ENCODE measurements at regions not wholly inside any gene's neighbourhood (a gene's known extent, or its start where the extent isn't known, plus 50 kb on each side); places are given as distances from the start of the nearest gene placed in this dataset.
"Not testable (repeated sequence)": the region's sequence is repeated elsewhere in the genome, so short reads cannot be mapped to it uniquely, and the experiment has no call there.

DNA sequence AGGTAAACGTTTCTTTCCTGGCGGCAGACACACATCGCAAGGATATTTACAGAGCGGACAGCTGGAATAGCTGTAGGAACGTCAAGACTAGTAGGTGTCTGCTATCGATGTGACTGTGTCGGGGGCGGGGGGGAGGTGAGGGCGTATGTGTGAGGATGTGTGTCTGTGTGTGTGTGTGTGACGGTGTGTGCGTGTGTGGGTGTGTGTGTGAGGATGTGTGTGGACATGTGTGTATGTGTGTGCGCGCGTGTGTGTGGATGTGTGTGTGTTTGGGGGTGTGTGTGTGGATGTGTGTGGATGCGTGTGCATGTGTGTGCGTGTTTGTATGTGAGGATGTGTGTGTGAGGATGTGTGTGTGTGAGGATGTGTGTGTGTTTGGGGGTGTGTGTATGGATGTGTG, 55.4 kb downstream of the PNMA6F start:
- DNase-seq (ENCODE audit: low read depth), result not testable (repeated sequence)

GRCh38 chrX:153260468-153260867, 61.1 kb downstream of the PNMA6F start:
- not testable (repeated sequence) for DNase-seq (ENCODE audit: low read depth)

DNA sequence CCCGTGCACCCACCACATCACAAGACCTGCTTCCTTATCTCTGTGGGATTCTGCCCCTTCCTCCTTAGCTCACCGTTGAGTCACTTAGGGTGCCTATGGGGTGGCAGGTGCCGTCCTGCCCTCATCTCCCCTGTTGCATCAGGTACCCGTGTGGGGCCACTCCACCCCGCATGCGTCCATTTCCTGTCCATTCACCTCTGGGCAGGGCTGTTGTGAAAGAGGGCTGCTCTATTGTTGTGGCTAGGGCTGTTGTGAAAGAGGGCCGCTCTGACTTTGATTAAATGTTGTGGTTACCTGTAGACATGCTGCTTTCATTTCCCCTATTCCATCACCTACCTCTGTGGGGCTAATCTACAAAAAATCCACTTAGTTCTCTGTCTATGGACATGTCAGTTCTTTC, 68.3 kb downstream of the PNMA6F start:
- not testable (repeated sequence) for DNase-seq (ENCODE audit: low read depth)

GRCh38 chrX:153252378-153253129, 69.0 kb downstream of the PNMA6F start:
- not testable (repeated sequence) for DNase-seq (ENCODE audit: low read depth)

DNA sequence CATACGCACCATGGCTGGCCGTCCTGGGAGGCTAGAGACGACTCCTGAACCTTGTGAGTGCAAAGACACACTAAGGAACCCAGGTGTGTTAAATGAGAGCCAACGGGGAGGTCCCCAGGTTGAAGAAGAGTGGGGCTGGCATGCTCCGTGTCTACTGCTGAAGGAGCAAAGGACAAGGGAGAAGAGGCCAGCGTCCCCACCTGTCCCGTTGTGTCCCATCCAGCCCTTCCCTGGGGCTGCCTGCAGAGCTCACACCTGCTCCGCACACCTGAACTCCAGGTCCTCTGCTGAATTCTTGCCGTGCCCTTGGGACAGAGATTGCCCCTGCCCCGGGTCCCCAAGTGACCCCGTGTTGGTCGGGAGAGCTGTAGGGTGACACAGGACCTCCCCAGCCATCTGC, 69.6 kb downstream of the PNMA6F start:
- not testable (repeated sequence) for DNase-seq (ENCODE audit: low read depth)

DNA sequence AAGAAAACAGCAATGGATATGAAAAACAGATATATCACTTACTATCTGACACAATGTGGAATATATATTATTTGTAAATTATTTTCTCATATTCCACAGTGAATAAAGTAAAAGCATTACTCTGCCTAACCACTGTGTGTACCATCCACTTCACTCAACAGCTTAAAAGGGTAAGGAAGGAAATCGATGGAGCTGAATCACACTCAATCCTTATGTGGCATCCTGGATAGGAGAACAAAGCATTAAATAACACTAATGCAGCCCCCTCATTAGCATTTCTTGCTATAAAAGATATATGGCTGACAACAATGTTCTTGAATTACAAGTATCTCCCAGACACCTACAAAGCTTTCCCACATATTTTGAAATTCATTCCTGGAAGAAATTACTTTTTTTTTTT, 70.8 kb downstream of the PNMA6F start:
- DNase-seq (ENCODE audit: low read depth), result not testable (repeated sequence)

DNA sequence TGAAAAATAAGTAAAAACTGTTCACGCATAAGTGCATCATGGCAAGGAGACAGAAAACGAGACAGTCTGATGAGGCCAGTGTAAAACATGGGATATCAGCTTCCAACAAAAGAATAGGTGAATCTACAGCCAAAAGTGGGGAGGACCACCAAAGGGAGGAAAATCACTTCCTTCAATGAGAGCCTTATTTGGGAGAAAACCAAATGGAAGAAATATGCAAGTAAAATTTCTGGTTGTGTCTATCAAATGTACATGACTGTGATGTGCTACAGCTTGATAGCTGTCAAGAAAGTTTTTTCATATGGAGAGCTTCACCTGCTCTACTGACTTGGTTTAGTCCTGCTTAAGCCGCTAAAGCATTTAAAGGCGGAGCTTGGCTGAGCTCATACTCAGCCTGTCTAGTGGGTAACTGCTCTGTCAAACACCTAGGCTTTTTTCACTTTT, 66.2 kb downstream of the MAGEA1 start:
- peak; percentile 1 for DNase-seq (ENCODE audit: low read depth)

- no peak for DNase-seq (ENCODE audit: low read depth)
Observed at GRCh38 chrX:153244767-153245166, 65.7 kb downstream of the MAGEA1 start.

GRCh38 chrX:153238361-153238760, 59.3 kb downstream of the MAGEA1 start:
- no peak for DNase-seq (ENCODE audit: low read depth)
